H1 (cell line): ENCODE measurements at regions not wholly inside any gene's neighbourhood (a gene's known extent, or its start where the extent isn't known, plus 50 kb on each side); places are given as distances from the start of the nearest gene placed in this dataset.

ENCODE experiments used
- CTCF ChIA-PET: fragments of 300-600 bp; sonication (Branson Sonifier 250); formaldehyde crosslinking; loops from one replicate; lab custom pipeline; 2021; ENCODE audit not compliant: partially characterized antibody; lab: Charles Lee
- POLR2A ChIA-PET: fragments of 300-600 bp; sonication (Branson Sonifier 250); formaldehyde crosslinking; loops from one replicate; lab custom pipeline; 2021; ENCODE audit warnings: inconsistent platforms; ENCODE audit not compliant: partially characterized antibody; lab: Charles Lee
- DNase-seq, 2 experiments: peaks; one replicate each; pipeline versions ENCODE4 v3.0.0 to v3.0.0-alpha.2; 2010 to 2022; ENCODE audit warnings: low spot score in 2 of 2, low read depth in 1 of 2, mixed read lengths in 1 of 2
- FAIRE-seq: peaks from 2 replicates; lab custom pipeline; 2011; peaks lifted over from hg19 to GRCh38; lab: Jason Lieb, UNC
- H2AFZ ChIP-seq: 2 replicates; pipeline ENCODE4 v1.8.1; 2012; ENCODE audit warnings: low read length, inconsistent platforms
- H2AK5ac ChIP-seq: 2 replicates; pipeline ENCODE4 v1.6.1; 2013; ENCODE audit warnings: low read depth, low read length
- H2BK120ac ChIP-seq: replicated peaks from 2 replicates; pipeline ENCODE3; 2013; ENCODE audit warnings: low read depth, low read length, inconsistent platforms
- H2BK12ac ChIP-seq: 2 replicates; pipeline ENCODE4 v1.6.1; 2013; ENCODE audit warnings: low read depth, low read length
- H2BK15ac ChIP-seq: 2 replicates; pipeline ENCODE4 v1.6.1; 2013; ENCODE audit warnings: low read length
- H2BK20ac ChIP-seq: 2 replicates; pipeline ENCODE4 v1.6.1; 2013; ENCODE audit warnings: low read length
- H2BK5ac ChIP-seq: 2 replicates; pipeline ENCODE4 v1.6.1; 2013; ENCODE audit warnings: low read depth, low read length
- H3K14ac ChIP-seq: 2 replicates; pipeline ENCODE4 v1.6.1; 2013; ENCODE audit warnings: inconsistent platforms; ENCODE audit not compliant: insufficient read length
- H3K18ac ChIP-seq: 2 replicates; pipeline ENCODE4 v1.6.1; 2013; ENCODE audit warnings: low read length; ENCODE audit errors: extremely low read depth
- H3K23ac ChIP-seq: 2 replicates; pipeline ENCODE4 v1.6.1; 2013; ENCODE audit warnings: inconsistent platforms; ENCODE audit not compliant: insufficient read length
- H3K23me2 ChIP-seq: 2 replicates; pipeline ENCODE4 v1.6.1; 2013; ENCODE audit warnings: low read depth, low read length
- H3K27ac ChIP-seq: 2 replicates; pipeline ENCODE4 v1.6.1; 2011; ENCODE audit warnings: low read depth, low read length, inconsistent platforms
- H3K27me3 ChIP-seq, 4 experiments: replicated peaks in 1 of 4; 1 replicate in 1 of 4; 2 replicates in 3 of 4; pipeline versions ENCODE4 v1.6.1 to v1.8.1; 2011 to 2013; ENCODE audit warnings: low read length in 3 of 4, mild to moderate bottlenecking in 3 of 4, inconsistent platforms in 2 of 4, mixed read lengths in 2 of 4, moderate library complexity in 1 of 4; ENCODE audit not compliant: control insufficient read depth in 3 of 4, insufficient read depth in 3 of 4; ENCODE audit errors: extremely low read depth in 1 of 4
- H3K36me3 ChIP-seq, 4 experiments: 2 replicates each; pipeline versions ENCODE4 v1.6.1 to v1.8.1; 2011 to 2013; ENCODE audit warnings: mild to moderate bottlenecking in 4 of 4, low read length in 3 of 4, moderate library complexity in 2 of 4, control low read depth in 1 of 4, inconsistent platforms in 1 of 4; ENCODE audit not compliant: insufficient read depth in 4 of 4, control insufficient read depth in 2 of 4
- H3K4ac ChIP-seq: replicated peaks from 2 replicates; pipeline ENCODE3; 2013; ENCODE audit warnings: low read length, low read depth, mixed read lengths, inconsistent platforms; ENCODE audit not compliant: insufficient read length
- H3K4me1 ChIP-seq, 4 experiments: replicated peaks in 1 of 4; 1 replicate in 1 of 4; 2 replicates in 3 of 4; pipeline versions ENCODE4 v1.6.1 to v1.8.1; 2011 to 2013; ENCODE audit warnings: low read length in 3 of 4, inconsistent platforms in 2 of 4, mixed read lengths in 1 of 4; ENCODE audit not compliant: insufficient read depth in 4 of 4, control insufficient read depth in 3 of 4
- H3K4me2 ChIP-seq, 2 experiments: 2 replicates each; pipeline versions ENCODE4 v1.6.1 to v1.8.1; 2011 to 2013; ENCODE audit warnings: low read depth in 2 of 2, low read length in 2 of 2, control low read depth in 1 of 2, inconsistent platforms in 1 of 2, mild to moderate bottlenecking in 1 of 2; ENCODE audit not compliant: insufficient read depth in 1 of 2
- H3K4me3 ChIP-seq, 4 experiments: fragments of 200-600, 300-600 bp in 1 of 4; sonication (generic), shearing (Covaris generic), sonication (Bioruptor Twin) in 1 of 4; 2 replicates each; pipeline versions ENCODE4 v1.5.1 to v1.8.1; 2011 to 2016; ENCODE audit warnings: low read length in 4 of 4, low read depth in 3 of 4, control low read depth in 2 of 4, inconsistent platforms in 2 of 4, mild to moderate bottlenecking in 2 of 4, mixed read lengths in 1 of 4, moderate library complexity in 1 of 4; ENCODE audit not compliant: insufficient read depth in 2 of 4; ENCODE audit errors: extremely low read depth in 1 of 4
- H3K56ac ChIP-seq: replicated peaks from 2 replicates; pipeline ENCODE3; 2013; ENCODE audit warnings: low read depth, mild to moderate bottlenecking, mixed read lengths, low read length, inconsistent platforms; ENCODE audit not compliant: insufficient read length
- H3K79me1 ChIP-seq: 2 replicates; pipeline ENCODE4 v1.6.1; 2013; ENCODE audit warnings: low read depth, low read length, control low read depth
- H3K79me2 ChIP-seq, 2 experiments: 2 replicates each; pipeline versions ENCODE4 v1.6.1 to v1.8.1; 2012 to 2013; ENCODE audit warnings: low read length in 2 of 2, mild to moderate bottlenecking in 2 of 2, inconsistent platforms in 1 of 2; ENCODE audit not compliant: insufficient read depth in 2 of 2, control insufficient read depth in 1 of 2
- H3K9ac ChIP-seq, 4 experiments: replicated peaks in 1 of 4; 1 replicate in 1 of 4; 2 replicates in 3 of 4; pipeline versions ENCODE4 v1.6.1 to v1.8.1; 2011 to 2013; ENCODE audit warnings: low read depth in 3 of 4, low read length in 3 of 4, control low read depth in 2 of 4, mild to moderate bottlenecking in 2 of 4, moderate library complexity in 2 of 4, inconsistent platforms in 1 of 4; ENCODE audit errors: extremely low read depth in 1 of 4
- H3K9me3 ChIP-seq, 2 experiments: 2 replicates each; pipeline versions ENCODE4 v1.6.1 to v1.8.1; 2012 to 2013; ENCODE audit warnings: mild to moderate bottlenecking in 2 of 2, moderate library complexity in 2 of 2, control low read depth in 1 of 2, inconsistent platforms in 1 of 2, low read depth in 1 of 2, low read length in 1 of 2, mixed read lengths in 1 of 2; ENCODE audit not compliant: insufficient read depth in 2 of 2
- H4K20me1 ChIP-seq, 2 experiments: replicated peaks in 1 of 2; 2 replicates each; pipeline versions ENCODE3 to v1.8.1; 2011 to 2013; ENCODE audit warnings: inconsistent platforms in 2 of 2, low read length in 2 of 2, mild to moderate bottlenecking in 1 of 2; ENCODE audit not compliant: insufficient read depth in 2 of 2, control insufficient read depth in 1 of 2
- H4K5ac ChIP-seq: 2 replicates; pipeline ENCODE4 v1.6.1; 2013; ENCODE audit warnings: low read length, low read depth, mixed read lengths, inconsistent platforms; ENCODE audit not compliant: insufficient read length
- H4K8ac ChIP-seq: 2 replicates; pipeline ENCODE4 v1.8.0; 2013; ENCODE audit warnings: mild to moderate bottlenecking, moderate library complexity, low read length, inconsistent platforms; ENCODE audit not compliant: insufficient read depth; ENCODE audit errors: extremely low read depth
- H4K91ac ChIP-seq: replicated peaks from 2 replicates; pipeline ENCODE3; 2013; ENCODE audit warnings: low read length, mixed read lengths, inconsistent platforms; ENCODE audit not compliant: insufficient read length
- WGBS, 2 experiments: shearing (Covaris generic) in 1 of 2; methylation state at CpG; one replicate each; pipeline versions ENCODE4 v1.1.6 to v1.1.7; 2013 to 2015; ENCODE audit warnings: low lambda C conversion rate in 2 of 2, mixed read lengths in 2 of 2, inconsistent platforms in 1 of 2, low coverage in 1 of 2, missing lambda C conversion rate in 1 of 2; ENCODE audit not compliant: insufficient replicate concordance in 2 of 2, insufficient coverage in 1 of 2, insufficient read length in 1 of 2; ENCODE audit errors: extremely low coverage in 1 of 2, missing lambda C conversion rate in 1 of 2; 5-methylcytosine and 5-hydroxymethylcytosine counted together

DNA sequence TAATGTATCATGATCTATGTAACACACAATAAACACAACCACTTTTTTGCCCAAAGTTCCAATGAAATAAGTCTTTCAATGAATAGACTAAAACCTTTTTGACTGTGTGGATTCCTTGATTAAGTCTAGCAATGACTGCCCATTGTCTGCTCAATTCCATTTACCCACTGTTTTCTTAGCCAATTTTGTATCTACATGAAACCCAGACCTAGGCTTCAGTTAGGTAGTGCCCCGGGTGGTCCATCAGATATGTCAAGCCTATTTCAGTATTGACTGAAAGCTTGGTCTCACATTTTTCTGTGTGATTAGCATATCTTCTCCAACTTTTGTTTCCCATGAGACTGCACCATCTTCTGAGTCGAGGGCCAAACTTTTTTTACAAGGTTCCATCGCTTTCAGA is 615.0 kb downstream of the C6orf118 start:
- H4K20me1 ChIP-seq = no peaks in the 10 kb centered on the region
- H3K23ac ChIP-seq = no peak overlapping the region
- H3K4me3 ChIP-seq = no peak overlapping the region
- H3K36me3 ChIP-seq = no peaks in the 10 kb centered on the region; a peak in 1 of 8 replicates
- H2BK12ac ChIP-seq = no peak overlapping the region; the same call in 1 of the 2 replicates
- no peak overlapping the region for H3K56ac ChIP-seq
- no peaks in the 10 kb centered on the region for H3K23me2 ChIP-seq
- no peak overlapping the region for H2BK20ac ChIP-seq
- DNase-seq (no peak), FAIRE-seq (no peak)
- H2AK5ac ChIP-seq = no peak overlapping the region
- 98% methylated on average over 3 of the region's 3 CpGs; no CpG with 5 or more reads in 1 of the 2 experiments for WGBS, 2 experiments
- H4K5ac ChIP-seq = peak overlapping the region; percentile 75
- H4K8ac ChIP-seq = no peak overlapping the region
- no peaks in the 10 kb centered on the region for H3K79me2 ChIP-seq
- peak overlapping the region in 1 of 2 experiments; percentile 46; a peak in 2 of 4 replicates for H3K4me2 ChIP-seq
- no peak overlapping the region for H2BK15ac ChIP-seq
- peak overlapping the region; percentile 50 for H2BK120ac ChIP-seq
- H2AFZ ChIP-seq = no peak overlapping the region
- no peak overlapping the region; the same call in 1 of the 2 replicates for H2BK5ac ChIP-seq
- H4K91ac ChIP-seq = peak overlapping the region; percentile 45
- H3K9ac ChIP-seq = no peak overlapping the region
- H3K4me1 ChIP-seq = peaks cover 0 to 22% (median 7%) of the 10 kb centered on the region in 4 experiments; a peak in 3 of 7 replicates
- H3K27ac ChIP-seq = no peak overlapping the region
- no peak overlapping the region for H3K14ac ChIP-seq
- ChIA-PET POLR2A (no interaction called here), CTCF (no interaction called here)
- no peaks in the 10 kb centered on the region for H3K9me3 ChIP-seq
- H3K27me3 ChIP-seq = no peaks in the 10 kb centered on the region
- H3K18ac ChIP-seq = no peak overlapping the region; the same call in 1 of the 2 replicates
- no peaks in the 10 kb centered on the region for H3K79me1 ChIP-seq
- no peak overlapping the region for H3K4ac ChIP-seq
